ENCODE measurements at regions not wholly inside any gene's neighbourhood (a gene's known extent, or its start where the extent isn't known, plus 50 kb on each side); places are given as distances from the start of the nearest gene placed in this dataset.

- no peaks in the 10 kb centered on the region for H3K27me3 ChIP-seq (replicated peaks in 1 of 7)
- H3K36me3 ChIP-seq, result no peaks in the 10 kb centered on the region
- H3K27ac ChIP-seq, result no peak overlapping the region
- TF ChIP-seq POLR2AphosphoS5 (IDR thresholded peaks at IDR 0.05), result no peak
- TF ChIP-seq, protein P1, sequence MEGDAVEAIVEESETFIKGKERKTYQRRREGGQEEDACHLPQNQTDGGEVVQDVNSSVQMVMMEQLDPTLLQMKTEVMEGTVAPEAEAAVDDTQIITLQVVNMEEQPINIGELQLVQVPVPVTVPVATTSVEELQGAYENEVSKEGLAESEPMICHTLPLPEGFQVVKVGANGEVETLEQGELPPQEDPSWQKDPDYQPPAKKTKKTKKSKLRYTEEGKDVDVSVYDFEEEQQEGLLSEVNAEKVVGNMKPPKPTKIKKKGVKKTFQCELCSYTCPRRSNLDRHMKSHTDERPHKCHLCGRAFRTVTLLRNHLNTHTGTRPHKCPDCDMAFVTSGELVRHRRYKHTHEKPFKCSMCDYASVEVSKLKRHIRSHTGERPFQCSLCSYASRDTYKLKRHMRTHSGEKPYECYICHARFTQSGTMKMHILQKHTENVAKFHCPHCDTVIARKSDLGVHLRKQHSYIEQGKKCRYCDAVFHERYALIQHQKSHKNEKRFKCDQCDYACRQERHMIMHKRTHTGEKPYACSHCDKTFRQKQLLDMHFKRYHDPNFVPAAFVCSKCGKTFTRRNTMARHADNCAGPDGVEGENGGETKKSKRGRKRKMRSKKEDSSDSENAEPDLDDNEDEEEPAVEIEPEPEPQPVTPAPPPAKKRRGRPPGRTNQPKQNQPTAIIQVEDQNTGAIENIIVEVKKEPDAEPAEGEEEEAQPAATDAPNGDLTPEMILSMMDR (IDR thresholded peaks at IDR 0.05 in 8 of 11, conservative IDR thresholded peaks at IDR 0.05 in 3 of 11), result no peak
- H3K4me1 ChIP-seq, result no peaks in the 10 kb centered on the region
- peaks cover 0 to 11% (median 0%) of the 10 kb centered on the region in 8 donors for H3K9me3 ChIP-seq
- no peak overlapping the region for H3K4me3 ChIP-seq
- intact Hi-C loops (cut with DNase I; ENCODE audit: low total_unique reads), result no loop called here
- 62 to 71% (median 66%) methylated on average over 6 of the region's 6 CpGs for WGBS, 5 donors
- DNase-seq, result peak; percentile 32
These were observed 105.1 kb downstream of the UQCRFS1 start for GRCh38 chr19:29107831-29108230.

- Histone ChIP-seq H3K4me3 (no peak overlapping the region), H3K4me1 (no peaks in the 10 kb centered on the region), H3K36me3 (no peaks in the 10 kb centered on the region), H3K9me3 (peaks cover 0 to 18% (median 0%) of the 10 kb centered on the region in 8 donors), H3K27me3 (replicated peaks in 1 of 7) (no peaks in the 10 kb centered on the region), H3K27ac (no peak overlapping the region)
- no peak for TF ChIP-seq POLR2A (IDR thresholded peaks at IDR 0.05)
- TF ChIP-seq, protein P1 (IDR thresholded peaks at IDR 0.05 in 8 of 11, conservative IDR thresholded peaks at IDR 0.05 in 3 of 11), result no peak
- no peak for TF ChIP-seq POLR2AphosphoS5 (IDR thresholded peaks at IDR 0.05)
- WGBS, 5 donors, result 78 to 87% (median 85%) methylated on average over 7 of the region's 7 CpGs
- intact Hi-C loops (cut with DNase I; ENCODE audit: low total_unique reads), result no loop called here
- DNase-seq, result peak; percentile 37
These were observed 106.5 kb downstream of the UQCRFS1 start for GRCh38 chr19:29106346-29106885.

GRCh38 chr19:29105629-29106292 is 107.2 kb downstream of the UQCRFS1 start:
- H3K27ac ChIP-seq, result no peak overlapping the region
- H3K4me3 ChIP-seq, result no peak overlapping the region
- no peaks in the 10 kb centered on the region for H3K36me3 ChIP-seq
- TF ChIP-seq, protein P1 (IDR thresholded peaks at IDR 0.05 in 8 of 11, conservative IDR thresholded peaks at IDR 0.05 in 3 of 11), result no peak
- TF ChIP-seq POLR2A (IDR thresholded peaks at IDR 0.05) (no peak), POLR2AphosphoS5 (IDR thresholded peaks at IDR 0.05) (no peak)
- no peaks in the 10 kb centered on the region for H3K4me1 ChIP-seq
- intact Hi-C loops (cut with DNase I; ENCODE audit: low total_unique reads), result no loop called here
- DNase-seq, result peak; percentile 60
- WGBS, 5 donors, result 60 to 73% (median 70%) methylated on average over 11 of the region's 11 CpGs
- H3K27me3 ChIP-seq (replicated peaks in 1 of 7), result no peaks in the 10 kb centered on the region
- peaks cover 0 to 25% (median 0%) of the 10 kb centered on the region in 8 donors for H3K9me3 ChIP-seq

- peaks cover 0 to 35% (median 0%) of the 10 kb centered on the region in 8 donors for H3K9me3 ChIP-seq
- TF ChIP-seq POLR2AphosphoS5 (IDR thresholded peaks at IDR 0.05), result no peak
- H3K4me3 ChIP-seq, result no peak overlapping the region
- H3K4me1 ChIP-seq, result no peaks in the 10 kb centered on the region
- DNase-seq, result peak; percentile 23
- no peaks in the 10 kb centered on the region for H3K27me3 ChIP-seq (replicated peaks in 1 of 7)
- WGBS, 5 donors, result 80 to 94% (median 92%) methylated on average over 10 of the region's 10 CpGs
- no peaks in the 10 kb centered on the region for H3K36me3 ChIP-seq
- no peak overlapping the region for H3K27ac ChIP-seq
- intact Hi-C loops (cut with DNase I; ENCODE audit: low total_unique reads), result no loop called here
These were observed 108.2 kb downstream of the UQCRFS1 start for GRCh38 chr19:29104605-29105241.

All from spleen (tissue), 11 donors.